ENCODE measurements at regions not wholly inside any gene's neighbourhood (a gene's known extent, or its start where the extent isn't known, plus 50 kb on each side); places are given as distances from the start of the nearest gene placed in this dataset.

GRCh38 chr2:52572469-52572894, 1195.1 kb upstream of the CHAC2 start:
- Histone ChIP-seq H3K27me3 (ENCODE audit: control insufficient read depth, insufficient read depth, low read length) (no peaks in the 10 kb centered on the region), H3K4me3 (ENCODE audit: low read depth, low read length) (no peak overlapping the region), H3K9me3 (ENCODE audit: control insufficient read depth, insufficient read depth, low read length) (peaks cover 25% of the 10 kb centered on the region), H3K27ac (ENCODE audit: low read depth, low read length) (no peak overlapping the region)
- CTCF ChIA-PET: no interaction called here
- POLR2A ChIA-PET: no interaction called here
- TF ChIP-seq CTCF (IDR thresholded peaks at IDR 0.05; ENCODE audit: low read depth, low read length): no peak
- DNase-seq (ENCODE audit: low read depth, low spot score): no peak

- ChIA-PET POLR2A (no interaction called here), CTCF (no interaction called here)
- peaks cover 25% of the 10 kb centered on the region for H3K9me3 ChIP-seq (ENCODE audit: control insufficient read depth, insufficient read depth, low read length)
- H3K27me3 ChIP-seq (ENCODE audit: control insufficient read depth, insufficient read depth, low read length): no peaks in the 10 kb centered on the region
- H3K4me3 ChIP-seq (ENCODE audit: low read depth, low read length): no peak overlapping the region
- H3K27ac ChIP-seq (ENCODE audit: low read depth, low read length): no peak overlapping the region
- no peak for TF ChIP-seq CTCF (IDR thresholded peaks at IDR 0.05; ENCODE audit: low read depth, low read length)
- DNase-seq (ENCODE audit: low read depth, low spot score): no peak
These were observed 1195.9 kb upstream of the CHAC2 start for GRCh38 chr2:52571380-52572347.

- ChIA-PET CTCF (no interaction called here), POLR2A (no interaction called here)
- no peak for DNase-seq (ENCODE audit: low read depth, low spot score)
- H3K9me3 ChIP-seq (ENCODE audit: control insufficient read depth, insufficient read depth, low read length): peaks cover 25% of the 10 kb centered on the region
- no peak overlapping the region for H3K4me3 ChIP-seq (ENCODE audit: low read depth, low read length)
- no peaks in the 10 kb centered on the region for H3K27me3 ChIP-seq (ENCODE audit: control insufficient read depth, insufficient read depth, low read length)
- no peak for TF ChIP-seq CTCF (IDR thresholded peaks at IDR 0.05; ENCODE audit: low read depth, low read length)
- no peak overlapping the region for H3K27ac ChIP-seq (ENCODE audit: low read depth, low read length)
These were observed 1196.9 kb upstream of the CHAC2 start for GRCh38 chr2:52570716-52571115.

- no peak for DNase-seq (ENCODE audit: low read depth, low spot score)
- Histone ChIP-seq H3K9me3 (ENCODE audit: control insufficient read depth, insufficient read depth, low read length) (no peaks in the 10 kb centered on the region), H3K27ac (ENCODE audit: low read depth, low read length) (no peak overlapping the region), H3K4me3 (ENCODE audit: low read depth, low read length) (no peak overlapping the region), H3K27me3 (ENCODE audit: control insufficient read depth, insufficient read depth, low read length) (no peaks in the 10 kb centered on the region)
- POLR2A ChIA-PET: no interaction called here
- CTCF ChIA-PET: interaction anchor here (1.1 kb wide), 1 partner anchor 413 kb away, joined by 3 read pairs; no protein-coding TSS in a partner anchor
- TF ChIP-seq CTCF (IDR thresholded peaks at IDR 0.05; ENCODE audit: low read depth, low read length): no peak
These were observed 1204.5 kb upstream of the CHAC2 start for GRCh38 chr2:52563151-52563550.

GRCh38 chr2:52558265-52558664, 1209.3 kb upstream of the CHAC2 start:
- Histone ChIP-seq H3K9me3 (ENCODE audit: control insufficient read depth, insufficient read depth, low read length) (no peaks in the 10 kb centered on the region), H3K27ac (ENCODE audit: low read depth, low read length) (no peak overlapping the region), H3K27me3 (ENCODE audit: control insufficient read depth, insufficient read depth, low read length) (no peaks in the 10 kb centered on the region), H3K4me3 (ENCODE audit: low read depth, low read length) (no peak overlapping the region)
- no peak for DNase-seq (ENCODE audit: low read depth, low spot score)
- TF ChIP-seq CTCF (IDR thresholded peaks at IDR 0.05; ENCODE audit: low read depth, low read length): no peak
- POLR2A ChIA-PET: no interaction called here
- CTCF ChIA-PET: no interaction called here

Measured in AG04450 (cell line).